BLaER1 (cell line): ENCODE measurements at regions not wholly inside any gene's neighbourhood (a gene's known extent, or its start where the extent isn't known, plus 50 kb on each side); places are given as distances from the start of the nearest gene placed in this dataset.

Experiments used
- H3K27ac ChIP-seq: shearing (Covaris generic); formaldehyde crosslinking; 2 replicates; pipeline ENCODE4 v1.8.1; 2022
- H3K27me3 ChIP-seq: shearing (Covaris generic); formaldehyde crosslinking; 2 replicates; pipeline ENCODE4 v1.8.1; 2022
- H3K36me3 ChIP-seq: shearing (Covaris generic); formaldehyde crosslinking; 2 replicates; pipeline ENCODE4 v1.8.1; 2022
- H3K4me1 ChIP-seq: shearing (Covaris generic); formaldehyde crosslinking; 2 replicates; pipeline ENCODE4 v1.8.1; 2022
- H3K4me2 ChIP-seq: shearing (Covaris generic); formaldehyde crosslinking; 2 replicates; pipeline ENCODE4 v1.8.1; 2022
- H3K4me3 ChIP-seq: shearing (Covaris generic); formaldehyde crosslinking; 2 replicates; pipeline ENCODE4 v1.8.1; 2022
- H3K9ac ChIP-seq: shearing (Covaris generic); formaldehyde crosslinking; 2 replicates; pipeline ENCODE4 v1.8.1; 2022
- H3K9me3 ChIP-seq: shearing (Covaris generic); formaldehyde crosslinking; 2 replicates; pipeline ENCODE4 v1.8.1; 2022
- H4K20me1 ChIP-seq: shearing (Covaris generic); formaldehyde crosslinking; 2 replicates; pipeline ENCODE4 v1.8.1; 2022
- Cebpa-rat ChIP-seq: shearing (Covaris generic); IDR thresholded peaks from 2 replicates; pipeline ENCODE4 v1.8.1; 2022

GRCh38 chr1:80668372-80668771 is 1132.4 kb upstream of the ADGRL2 start:
- H3K9me3 ChIP-seq: no peaks in the 10 kb centered on the region
- H3K27me3 ChIP-seq: no peaks in the 10 kb centered on the region
- TF ChIP-seq Cebpa-rat: no peak
- H3K9ac ChIP-seq: no peak overlapping the region
- no peaks in the 10 kb centered on the region for H4K20me1 ChIP-seq
- no peaks in the 10 kb centered on the region for H3K36me3 ChIP-seq
- no peak overlapping the region for H3K4me3 ChIP-seq
- no peak overlapping the region for H3K27ac ChIP-seq
- no peak overlapping the region for H3K4me2 ChIP-seq
- no peaks in the 10 kb centered on the region for H3K4me1 ChIP-seq

GRCh38 chr1:80666073-80666472 is 1134.7 kb upstream of the ADGRL2 start:
- no peaks in the 10 kb centered on the region for H3K4me1 ChIP-seq
- no peaks in the 10 kb centered on the region for H3K9me3 ChIP-seq
- H3K4me3 ChIP-seq: no peak overlapping the region
- no peaks in the 10 kb centered on the region for H3K27me3 ChIP-seq
- no peak overlapping the region for H3K27ac ChIP-seq
- no peak overlapping the region for H3K9ac ChIP-seq
- no peaks in the 10 kb centered on the region for H3K36me3 ChIP-seq
- TF ChIP-seq Cebpa-rat: no peak
- no peaks in the 10 kb centered on the region for H4K20me1 ChIP-seq
- H3K4me2 ChIP-seq: no peak overlapping the region

GRCh38 chr1:80659161-80659560 is 1141.6 kb upstream of the ADGRL2 start:
- no peaks in the 10 kb centered on the region for H3K36me3 ChIP-seq
- H3K27me3 ChIP-seq: no peaks in the 10 kb centered on the region
- no peaks in the 10 kb centered on the region for H4K20me1 ChIP-seq
- no peak for TF ChIP-seq Cebpa-rat
- no peak overlapping the region for H3K4me2 ChIP-seq
- H3K27ac ChIP-seq: no peak overlapping the region
- H3K9me3 ChIP-seq: no peaks in the 10 kb centered on the region
- no peak overlapping the region for H3K4me3 ChIP-seq
- H3K4me1 ChIP-seq: no peaks in the 10 kb centered on the region
- H3K9ac ChIP-seq: no peak overlapping the region

GRCh38 chr1:80657707-80658106 is 1143.0 kb upstream of the ADGRL2 start:
- no peaks in the 10 kb centered on the region for H3K36me3 ChIP-seq
- H3K4me3 ChIP-seq: no peak overlapping the region
- no peaks in the 10 kb centered on the region for H3K9me3 ChIP-seq
- no peaks in the 10 kb centered on the region for H3K4me1 ChIP-seq
- H4K20me1 ChIP-seq: no peaks in the 10 kb centered on the region
- H3K9ac ChIP-seq: no peak overlapping the region
- H3K4me2 ChIP-seq: no peak overlapping the region
- TF ChIP-seq Cebpa-rat: no peak
- H3K27me3 ChIP-seq: no peaks in the 10 kb centered on the region
- no peak overlapping the region for H3K27ac ChIP-seq

GRCh38 chr1:80657044-80657643 is 1143.6 kb upstream of the ADGRL2 start:
- Histone ChIP-seq H3K27me3 (no peaks in the 10 kb centered on the region), H3K4me1 (no peaks in the 10 kb centered on the region), H3K9me3 (no peaks in the 10 kb centered on the region), H3K4me3 (no peak overlapping the region), H3K4me2 (no peak overlapping the region), H3K27ac (no peak overlapping the region), H4K20me1 (no peaks in the 10 kb centered on the region), H3K9ac (no peak overlapping the region), H3K36me3 (no peaks in the 10 kb centered on the region)
- TF ChIP-seq Cebpa-rat: no peak

GRCh38 chr1:80656641-80657040 is 1144.1 kb upstream of the ADGRL2 start:
- Histone ChIP-seq H3K36me3 (no peaks in the 10 kb centered on the region), H3K4me2 (no peak overlapping the region)

GRCh38 chr1:80656014-80656636 is 1144.6 kb upstream of the ADGRL2 start:
- H3K4me2 ChIP-seq: no peak overlapping the region
- H3K9ac ChIP-seq: no peak overlapping the region
- H3K27ac ChIP-seq: no peak overlapping the region

More at GRCh38 chr1:80656641-80657040, 1144.1 kb upstream of the ADGRL2 start:
- Histone ChIP-seq H3K4me3 (no peak overlapping the region), H3K4me1 (no peaks in the 10 kb centered on the region), H3K27ac (no peak overlapping the region), H3K9ac (no peak overlapping the region), H4K20me1 (no peaks in the 10 kb centered on the region), H3K27me3 (no peaks in the 10 kb centered on the region), H3K9me3 (no peaks in the 10 kb centered on the region)
- no peak for TF ChIP-seq Cebpa-rat

GRCh38 chr1:80646053-80646452 is 1154.7 kb upstream of the ADGRL2 start:
- Histone ChIP-seq H3K36me3 (no peaks in the 10 kb centered on the region), H4K20me1 (no peaks in the 10 kb centered on the region), H3K9ac (no peak overlapping the region), H3K4me2 (no peak overlapping the region), H3K9me3 (no peaks in the 10 kb centered on the region), H3K27me3 (no peaks in the 10 kb centered on the region), H3K4me1 (peaks cover 5% of the 10 kb centered on the region), H3K4me3 (no peak overlapping the region), H3K27ac (no peak overlapping the region)
- no peak for TF ChIP-seq Cebpa-rat

More at GRCh38 chr1:80656014-80656636, 1144.6 kb upstream of the ADGRL2 start:
- H3K4me1 ChIP-seq: no peaks in the 10 kb centered on the region
- H4K20me1 ChIP-seq: no peaks in the 10 kb centered on the region
- H3K4me3 ChIP-seq: no peak overlapping the region
- no peak for TF ChIP-seq Cebpa-rat
- H3K9me3 ChIP-seq: no peaks in the 10 kb centered on the region
- no peaks in the 10 kb centered on the region for H3K27me3 ChIP-seq
- no peaks in the 10 kb centered on the region for H3K36me3 ChIP-seq

GRCh38 chr1:80645621-80646020 is 1155.1 kb upstream of the ADGRL2 start:
- H3K27ac ChIP-seq: no peak overlapping the region
- no peaks in the 10 kb centered on the region for H3K9me3 ChIP-seq
- H4K20me1 ChIP-seq: no peaks in the 10 kb centered on the region
- no peak overlapping the region for H3K4me3 ChIP-seq
- no peak overlapping the region for H3K9ac ChIP-seq
- no peak overlapping the region for H3K4me2 ChIP-seq
- H3K27me3 ChIP-seq: no peaks in the 10 kb centered on the region
- peaks cover 9% of the 10 kb centered on the region for H3K4me1 ChIP-seq
- no peaks in the 10 kb centered on the region for H3K36me3 ChIP-seq
- TF ChIP-seq Cebpa-rat: no peak

- Histone ChIP-seq H3K27me3 (no peaks in the 10 kb centered on the region), H3K27ac (no peak overlapping the region), H3K36me3 (no peaks in the 10 kb centered on the region), H3K4me2 (peak overlapping the region; percentile 56), H3K4me3 (no peak overlapping the region), H3K9me3 (no peaks in the 10 kb centered on the region), H4K20me1 (no peaks in the 10 kb centered on the region), H3K9ac (no peak overlapping the region), H3K4me1 (peaks cover 39% of the 10 kb centered on the region)
- no peak for TF ChIP-seq Cebpa-rat
These were observed 1159.8 kb upstream of the ADGRL2 start for GRCh38 chr1:80640978-80641377.
